GM12878 (cell line): ENCODE measurements at regions not wholly inside any gene's neighbourhood (a gene's known extent, or its start where the extent isn't known, plus 50 kb on each side); places are given as distances from the start of the nearest gene placed in this dataset.

Experiments
- CEBPZ ChIP-seq: fragments of 150-350 bp; IDR thresholded peaks from 2 replicates; pipeline ENCODE4 v1.6.1; 2016; ENCODE audit warnings: low read depth, low read length
- E4F1 ChIP-seq: fragments of 450-650 bp; IDR thresholded peaks from 2 replicates; pipeline ENCODE4 v1.6.1; 2018; ENCODE audit warnings: borderline replicate concordance, mild to moderate bottlenecking; ENCODE audit not compliant: partially characterized antibody
- RBBP5 ChIP-seq: fragments of 200-600 bp; sonication (generic); conservative IDR thresholded peaks from 2 replicates; pipeline ENCODE4 v1.6.1; 2016
- REST ChIP-seq: IDR thresholded peaks from 2 replicates; pipeline ENCODE4 v1.6.1; 2012; ENCODE audit warnings: mild to moderate bottlenecking, low read depth, low read length
- SUZ12 ChIP-seq: fragments of 200-600 bp; sonication (generic); IDR thresholded peaks from one replicate; pipeline ENCODE4 v1.6.1; 2018; ENCODE audit warnings: antibody characterized with exemption, mild to moderate bottlenecking; ENCODE audit not compliant: unreplicated experiment
- ZBED1 ChIP-seq: IDR thresholded peaks from 2 replicates; pipeline ENCODE4 v1.6.1; 2016; ENCODE audit warnings: borderline replicate concordance

- no peak for TF ChIP-seq REST
- TF ChIP-seq E4F1: no peak
- no peak for TF ChIP-seq SUZ12
- TF ChIP-seq ZBED1: no peak
- no peak for TF ChIP-seq RBBP5
- no peak for TF ChIP-seq CEBPZ
- TF ChIP-seq, all 136 proteins: peak for 0
These were observed 239.7 kb downstream of the TTLL2 start (continued) for GRCh38 chr6:167564416-167565250.
